ENCODE measurements at regions not wholly inside any gene's neighbourhood (a gene's known extent, or its start where the extent isn't known, plus 50 kb on each side); places are given as distances from the start of the nearest gene placed in this dataset.
A peak's percentile ranks its signal among the peaks of the same experiment; 100 is the strongest.

DNA sequence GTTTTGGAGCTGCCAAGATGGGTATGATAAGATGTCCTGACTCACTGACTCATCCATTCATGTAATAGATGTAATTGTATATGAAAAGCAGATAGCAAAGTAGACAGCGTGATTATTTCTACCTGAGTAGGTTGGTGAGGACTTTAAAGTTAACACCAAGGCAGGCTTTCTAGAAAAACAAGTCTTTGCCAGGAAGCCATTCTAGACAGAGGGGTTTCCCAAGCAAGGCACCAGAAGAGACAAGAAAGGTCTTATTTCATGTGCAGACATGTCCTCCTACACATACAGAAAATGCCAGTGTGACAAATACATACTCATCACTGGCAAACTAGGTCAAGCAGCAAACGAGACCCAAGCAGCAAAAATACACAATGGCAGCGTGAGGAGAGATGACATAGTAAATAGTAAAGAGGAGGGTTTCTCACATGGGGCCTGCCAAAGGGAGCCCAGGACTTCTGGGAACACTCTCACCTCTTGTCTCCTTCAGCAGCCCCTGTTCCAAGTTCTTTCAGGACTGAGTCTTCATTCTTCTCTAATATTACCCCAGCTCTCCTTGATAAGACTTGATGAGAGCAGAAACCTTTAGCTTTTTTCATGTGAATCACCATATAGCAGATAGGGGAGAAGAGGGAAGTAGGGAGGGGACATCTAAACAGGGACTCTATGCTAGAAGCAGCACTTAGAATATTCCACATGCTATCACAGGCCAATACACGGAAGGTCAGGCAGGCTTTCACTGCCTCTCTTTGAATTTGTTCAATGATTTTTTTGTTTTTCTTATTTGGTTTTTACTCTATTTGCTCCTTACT lies 114.6 kb upstream of the ATP1B1 start:
- no peak for FAIRE-seq

DNA sequence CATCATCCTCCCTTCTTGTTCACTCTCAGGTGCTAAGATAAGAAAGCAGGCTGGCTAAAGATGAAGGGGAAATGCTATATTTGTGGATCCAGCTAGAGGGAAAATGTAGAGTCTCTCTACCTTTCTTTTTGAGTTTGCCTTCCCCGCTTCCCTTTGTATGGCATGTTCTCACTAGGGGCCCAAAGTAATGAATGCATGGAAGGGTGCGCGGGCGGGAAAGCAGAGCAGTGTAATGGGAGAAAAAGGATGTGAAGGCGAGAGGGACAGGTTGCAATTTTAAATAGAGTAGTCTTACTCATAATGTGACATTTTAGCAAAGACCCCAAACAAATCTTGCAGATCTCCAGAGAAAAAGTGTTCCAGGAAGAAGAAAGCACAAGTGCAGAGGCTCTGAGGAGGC lies 105.1 kb upstream of the ATP1B1 start:
- FAIRE-seq (no peak), DNase-seq (ENCODE audit: low spot score in 2 of 2) (no peak)

More for the DNA sequence above, 114.6 kb upstream of the ATP1B1 start:
- DNase-seq (ENCODE audit: low spot score in 2 of 2), result no peak

DNA sequence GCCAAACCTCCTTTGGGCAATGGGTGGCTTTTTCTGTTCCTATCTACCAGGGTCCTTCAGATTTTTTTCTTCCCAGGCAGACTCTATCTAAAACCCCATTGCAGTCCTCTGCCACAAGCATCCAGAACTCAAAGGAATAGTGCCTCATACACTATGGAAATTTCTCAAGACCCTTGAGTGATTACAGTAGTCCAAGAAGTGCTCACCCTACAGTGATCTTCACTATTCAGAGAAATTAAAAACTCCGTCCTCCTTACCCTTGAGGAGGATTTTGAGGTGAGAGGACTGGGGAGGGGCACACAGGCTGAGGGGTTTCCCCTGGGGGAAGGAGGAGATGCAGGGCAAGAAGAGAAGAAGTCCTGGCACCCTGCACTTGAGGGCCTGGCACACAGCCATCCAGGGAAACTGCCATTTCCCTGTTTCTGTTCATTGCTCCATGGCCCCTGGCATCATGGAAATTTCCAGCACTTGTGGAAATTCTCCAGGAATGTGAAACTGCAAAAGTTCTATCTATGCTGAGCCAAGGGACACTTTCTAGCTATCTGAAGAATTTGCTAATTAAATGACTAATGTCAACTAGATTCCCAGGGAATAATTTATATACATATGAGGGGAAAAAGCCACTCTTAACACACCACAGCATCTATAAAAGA lies 102.5 kb upstream of the ATP1B1 start:
- FAIRE-seq, result no peak
- no peak for DNase-seq (ENCODE audit: low spot score in 2 of 2)

DNA sequence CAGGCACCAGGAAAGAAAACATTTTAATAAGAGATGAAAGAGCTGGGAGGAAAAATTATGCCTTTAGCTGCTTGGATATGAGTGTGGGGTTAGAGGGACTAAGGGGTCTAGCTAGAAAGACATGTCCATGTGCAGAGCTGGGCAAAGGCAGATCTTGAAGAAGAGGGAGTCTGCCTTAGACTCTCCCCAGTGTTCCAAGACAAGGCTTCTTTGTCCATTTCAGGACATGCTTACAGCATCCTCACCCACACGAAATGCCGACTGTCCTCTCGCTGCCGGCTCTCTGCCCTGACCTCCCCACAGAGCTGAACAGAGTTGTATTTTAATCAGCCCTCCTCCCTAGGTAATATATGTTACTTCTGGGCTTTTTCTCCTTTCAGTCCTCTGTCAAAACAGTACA lies 100.7 kb upstream of the ATP1B1 start:
- DNase-seq (ENCODE audit: low spot score in 2 of 2) (peak in 1 of 2 donors; percentile 11), FAIRE-seq (no peak)

DNA sequence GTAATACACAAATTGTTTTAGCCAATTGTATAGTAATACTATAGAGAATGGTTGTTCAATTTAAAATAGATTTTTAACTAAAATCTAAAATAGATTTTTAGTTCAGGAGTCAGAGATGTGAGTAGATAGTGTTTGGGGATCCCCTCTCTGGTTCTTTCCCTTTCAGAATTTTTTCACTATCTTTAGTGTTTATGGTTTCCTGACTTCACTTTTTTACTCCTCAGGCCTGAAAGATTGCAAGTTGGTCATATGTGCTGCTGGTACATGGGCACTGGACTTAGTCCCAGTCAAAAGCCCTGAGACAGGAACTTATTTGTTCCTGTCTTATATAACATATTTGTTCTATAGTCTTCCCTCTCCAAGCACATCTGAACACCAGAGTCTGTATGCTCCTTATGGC lies 96.8 kb upstream of the ATP1B1 start:
- FAIRE-seq, result no peak
- no peak for DNase-seq (ENCODE audit: low spot score in 2 of 2)

DNA sequence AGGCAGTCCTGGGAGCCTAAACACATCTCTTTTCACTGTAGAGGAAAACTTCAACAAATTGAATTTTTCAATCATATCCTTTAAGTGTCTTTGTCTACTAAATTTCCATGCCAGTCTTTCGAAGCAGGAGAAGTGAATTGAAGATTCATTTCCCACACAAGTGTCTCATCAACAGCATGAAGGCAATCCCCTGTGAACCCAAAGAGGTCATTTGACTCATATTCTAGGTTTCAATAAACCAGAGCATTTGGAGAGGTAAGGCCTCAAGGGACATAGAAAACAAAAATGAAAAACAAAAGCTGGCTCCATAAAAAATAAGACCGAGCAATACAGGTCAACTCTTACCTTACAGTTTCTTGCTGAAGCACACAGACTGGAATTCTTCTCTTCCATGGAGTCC lies 94.1 kb upstream of the ATP1B1 start:
- DNase-seq (ENCODE audit: low spot score in 2 of 2) (no peak), FAIRE-seq (no peak)

DNA sequence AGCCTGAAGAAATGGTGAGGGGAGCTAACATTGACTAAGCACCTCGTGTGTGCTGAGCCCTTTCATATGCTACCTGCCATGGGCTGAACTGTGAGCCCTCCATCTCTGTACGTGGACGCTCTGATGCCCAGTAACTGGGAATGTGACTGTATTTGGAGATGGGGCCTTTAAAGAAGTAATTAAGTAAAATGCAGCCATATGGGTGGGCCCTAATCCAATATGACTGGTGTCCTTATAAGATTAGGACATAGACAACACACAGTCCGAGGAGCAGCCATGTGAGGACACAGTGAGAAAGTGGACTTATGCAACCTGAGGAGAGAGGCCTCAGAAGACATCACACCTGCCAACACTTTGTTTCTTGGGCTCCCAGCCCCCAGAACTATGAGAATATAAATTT lies 92.7 kb upstream of the ATP1B1 start:
- FAIRE-seq (no peak), DNase-seq (ENCODE audit: low spot score in 2 of 2) (no peak)

DNA sequence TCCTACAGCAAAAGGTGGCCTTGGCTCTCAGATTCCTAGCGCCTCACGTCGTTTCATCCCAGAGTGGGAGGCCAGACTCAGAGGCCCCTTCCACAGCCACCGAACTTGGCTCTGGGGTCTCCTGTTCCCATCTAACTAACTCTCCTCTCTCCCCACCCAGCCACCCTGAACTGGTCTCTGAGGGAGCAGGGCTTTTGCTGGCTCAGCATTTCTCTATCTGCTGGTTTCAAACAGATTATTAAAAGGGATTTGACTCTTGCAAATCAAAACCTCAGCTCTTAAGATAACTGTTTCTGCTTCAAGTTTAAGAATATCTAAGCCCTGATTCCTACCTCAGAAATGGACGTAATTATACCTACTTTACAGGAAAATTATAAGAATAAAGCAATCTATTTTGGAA lies 91.0 kb upstream of the ATP1B1 start:
- FAIRE-seq, result no peak
- DNase-seq (ENCODE audit: low spot score in 2 of 2), result no peak

DNA sequence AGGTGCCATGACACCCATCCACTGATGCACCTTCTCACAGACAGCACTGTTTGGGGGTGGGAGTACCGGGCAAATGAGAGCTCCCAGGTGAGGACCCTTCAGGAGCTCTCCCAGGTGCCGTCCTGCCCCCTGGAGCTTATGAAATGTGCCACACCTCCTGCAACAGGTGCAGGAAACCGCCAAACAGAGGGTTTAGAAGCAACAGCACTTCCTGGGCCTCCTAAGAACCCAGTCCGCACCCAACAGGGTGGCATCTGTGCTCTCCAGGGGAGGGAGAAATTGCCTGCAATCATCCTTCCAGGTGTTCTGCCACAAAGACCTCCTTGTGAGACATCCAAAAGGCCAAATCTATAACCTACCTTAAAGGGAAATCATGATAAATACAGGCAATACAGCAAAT lies 87.7 kb upstream of the ATP1B1 start:
- FAIRE-seq (no peak), DNase-seq (ENCODE audit: low spot score in 2 of 2) (no peak)

DNA sequence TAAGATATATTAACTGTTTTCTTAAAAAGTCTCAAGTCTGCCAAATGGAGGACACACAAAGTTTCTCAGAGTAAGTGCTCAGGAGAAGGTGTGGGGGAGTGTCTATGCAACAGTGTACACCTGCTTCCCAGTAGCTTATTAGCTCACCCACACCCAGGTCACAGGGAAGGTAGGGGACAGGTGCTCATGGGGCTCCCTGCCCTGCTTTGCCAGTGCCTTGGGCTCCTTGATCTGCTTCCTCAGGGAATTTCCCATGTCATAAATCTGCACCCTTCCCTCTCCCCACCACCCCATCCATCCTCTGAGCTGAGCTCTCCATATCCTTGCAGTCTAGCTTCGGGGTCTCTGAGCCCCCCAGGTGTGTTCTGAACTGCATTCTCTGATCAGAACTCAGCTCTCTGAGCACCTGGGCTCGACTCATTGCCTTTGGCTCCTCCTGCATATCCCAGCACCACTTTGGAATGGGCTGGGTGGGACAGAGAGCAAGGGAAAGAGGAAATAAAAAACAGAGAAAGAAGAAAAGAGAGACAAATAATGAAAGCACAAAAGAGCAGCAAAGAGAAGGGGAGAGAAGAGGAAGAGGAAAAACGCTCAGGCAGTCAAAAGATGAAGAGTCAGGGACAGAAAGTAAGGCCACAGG lies 87.0 kb upstream of the ATP1B1 start:
- FAIRE-seq, result no peak

DNA sequence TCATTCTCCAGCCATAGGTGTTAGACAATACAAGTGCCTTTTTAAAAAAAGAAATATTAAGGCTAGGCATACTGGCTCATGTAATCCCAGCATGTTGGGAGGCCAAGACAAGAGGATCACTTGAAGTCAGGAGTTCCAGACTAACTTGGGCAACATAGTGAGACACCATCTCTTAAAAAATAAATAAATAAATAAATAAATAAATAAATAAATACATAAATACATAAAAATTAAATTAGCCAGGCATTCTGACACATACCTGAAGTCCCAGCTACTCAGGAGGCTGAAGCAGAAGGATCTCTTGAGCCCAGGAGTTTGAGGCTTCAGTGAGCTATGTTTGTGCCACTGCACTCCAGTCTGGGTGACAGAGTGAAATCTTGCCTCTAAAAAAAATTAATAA lies 85.8 kb upstream of the ATP1B1 start:
- DNase-seq (ENCODE audit: low spot score in 2 of 2) (no peak), FAIRE-seq (no peak)

More for the DNA sequence above, 87.0 kb upstream of the ATP1B1 start:
- DNase-seq (ENCODE audit: low spot score in 2 of 2), result no peak

DNA sequence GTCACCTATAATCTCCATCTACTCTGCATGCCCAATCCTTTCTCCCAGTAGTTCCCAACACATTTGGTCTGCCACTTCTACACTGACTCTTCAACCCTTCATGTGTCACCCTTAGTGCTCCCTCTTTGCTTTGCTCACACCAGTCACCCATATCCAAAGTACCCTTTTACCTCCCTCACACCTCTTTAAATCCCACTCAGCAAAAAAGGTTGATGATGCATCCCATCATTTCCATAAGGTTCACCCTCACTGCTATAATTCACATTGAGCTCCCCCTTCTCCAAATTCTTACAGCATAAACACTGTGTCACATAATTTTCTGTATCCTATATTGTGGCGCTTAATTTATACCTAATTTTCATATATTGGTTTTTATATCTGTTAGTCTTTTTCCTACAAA lies 83.8 kb upstream of the ATP1B1 start:
- no peak for FAIRE-seq
- no peak for DNase-seq (ENCODE audit: low spot score in 2 of 2)

DNA sequence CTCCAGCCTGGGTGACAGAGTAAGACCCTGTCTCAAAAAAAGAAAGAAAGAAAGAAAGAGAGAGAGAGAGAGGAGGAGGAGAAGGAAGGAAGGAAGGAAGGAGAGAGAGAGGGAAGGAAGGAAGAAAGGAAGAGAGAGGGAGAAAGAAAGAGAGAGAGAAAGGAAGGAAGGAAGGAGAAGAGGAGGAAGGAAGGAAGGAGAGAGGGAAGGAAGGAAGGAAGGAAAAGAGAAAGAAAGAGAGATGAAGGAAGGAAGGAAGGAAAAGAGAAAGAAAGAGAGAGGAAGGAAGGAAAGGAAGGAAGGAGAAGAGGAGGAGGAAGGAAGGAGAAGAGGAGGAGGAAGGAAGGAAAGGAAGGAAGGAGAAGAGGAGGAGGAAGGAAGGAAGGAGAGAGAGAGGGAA lies 82.2 kb upstream of the ATP1B1 start:
- FAIRE-seq (no peak), DNase-seq (ENCODE audit: low spot score in 2 of 2) (no peak)

DNA sequence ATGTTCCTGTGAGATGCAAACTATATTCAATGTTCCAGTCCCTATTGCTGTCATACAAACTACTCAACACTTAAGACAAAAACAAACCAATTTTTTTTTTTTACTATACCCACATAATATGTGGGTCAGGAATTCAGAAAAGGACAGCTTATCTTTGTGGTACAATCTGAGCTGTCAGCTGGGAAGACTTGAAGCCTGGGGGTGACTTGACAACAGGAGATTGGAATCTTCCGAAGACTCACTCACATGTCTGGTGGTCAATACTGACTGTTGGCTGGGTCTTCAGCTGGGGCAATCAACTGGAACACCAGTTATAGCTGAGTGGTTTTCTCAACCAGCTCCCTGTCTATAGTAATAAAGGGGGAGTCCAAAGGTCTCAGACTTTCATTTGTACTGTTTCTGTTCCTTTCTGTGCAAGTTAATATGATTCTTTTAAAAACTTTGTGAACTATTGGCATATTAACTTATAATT lies 81.7 kb upstream of the ATP1B1 start:
- DNase-seq (ENCODE audit: low spot score in 2 of 2) (no peak), FAIRE-seq (no peak)

DNA sequence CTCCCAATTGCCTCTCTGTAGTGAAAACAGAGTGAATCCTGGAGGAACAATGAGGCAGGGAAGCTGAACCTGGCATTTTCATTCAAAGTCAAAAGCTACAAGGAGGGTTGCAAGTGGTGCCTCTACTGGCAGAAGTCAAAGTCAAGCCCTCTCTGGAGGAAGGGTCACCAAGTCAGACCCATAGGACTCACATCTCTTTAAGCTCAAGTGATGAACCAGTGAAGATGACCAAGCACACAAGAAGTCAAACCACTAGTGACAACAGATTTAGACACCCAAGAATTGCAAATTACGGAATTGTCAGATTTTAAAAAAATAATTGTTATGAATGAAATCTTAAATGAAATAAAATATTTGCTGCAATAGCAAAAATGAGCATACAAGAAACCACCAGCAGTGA lies 81.1 kb upstream of the ATP1B1 start:
- DNase-seq (ENCODE audit: low spot score in 2 of 2), result no peak
- FAIRE-seq, result no peak

DNA sequence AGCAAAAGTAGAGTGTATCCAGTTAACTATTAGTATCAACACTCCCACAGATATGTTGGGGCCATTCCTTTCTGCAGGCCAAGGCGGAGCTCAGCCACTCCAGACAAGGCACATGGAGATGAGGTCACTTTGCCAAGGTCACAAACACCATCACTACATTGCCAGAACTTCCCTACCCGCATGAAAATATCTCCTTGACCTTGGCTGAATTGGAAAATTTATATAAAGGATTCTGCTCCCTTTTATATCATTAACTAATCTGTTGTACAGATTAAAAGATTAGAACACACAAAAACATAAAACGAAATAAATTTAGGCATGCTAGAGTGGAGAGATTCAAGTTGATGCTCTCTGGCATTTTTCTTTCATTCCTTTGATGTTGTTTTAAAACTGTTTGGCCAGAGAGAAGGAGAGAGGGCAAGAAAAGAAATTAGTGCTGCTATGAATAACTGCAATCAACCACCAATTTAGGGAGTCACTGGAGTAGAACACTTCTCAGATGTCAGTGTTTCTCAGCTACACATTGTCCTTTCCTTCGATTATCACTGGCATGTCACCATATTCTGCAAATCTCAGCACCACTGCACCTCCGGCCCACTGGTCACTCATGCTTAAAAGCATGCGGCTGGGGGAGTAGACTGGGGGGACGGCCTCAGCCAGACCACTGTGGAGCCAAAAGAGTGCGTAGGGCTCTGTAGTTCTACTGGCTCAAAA lies 78.7 kb upstream of the ATP1B1 start:
- FAIRE-seq (no peak), DNase-seq (ENCODE audit: low spot score in 2 of 2) (no peak)

DNA sequence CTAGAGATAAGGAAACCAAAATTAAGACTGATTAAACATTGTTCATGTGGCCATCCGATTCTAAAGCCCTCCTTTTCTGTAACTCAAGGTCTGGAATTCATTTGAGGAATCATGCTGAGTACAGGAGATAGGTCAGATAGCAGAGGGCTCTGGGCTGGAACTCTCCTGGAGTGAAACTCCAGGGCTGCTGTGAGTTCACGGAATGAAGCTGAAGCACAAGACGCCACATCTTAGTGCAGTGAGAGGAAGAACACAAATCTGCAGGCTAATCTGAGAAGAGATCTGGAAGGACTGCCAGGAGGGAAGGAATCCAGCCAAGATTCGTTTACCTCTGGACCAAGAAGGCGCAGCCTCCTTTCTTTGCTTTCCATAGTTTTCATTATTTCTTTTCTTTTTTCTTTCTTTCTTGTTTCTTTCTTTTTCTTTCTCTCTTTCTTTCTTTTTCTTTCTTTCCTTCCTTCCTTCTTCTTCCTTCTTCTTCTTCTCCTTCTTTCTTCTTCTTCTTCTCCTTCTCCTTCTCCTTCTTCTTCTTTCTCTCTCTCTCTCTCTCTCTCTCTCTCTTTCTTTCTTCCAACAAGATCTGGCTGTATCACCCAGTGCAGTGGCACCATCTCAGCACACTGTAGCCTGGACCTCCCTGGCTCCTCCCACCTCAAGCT lies 74.8 kb upstream of the ATP1B1 start:
- FAIRE-seq, result no peak
- DNase-seq (ENCODE audit: low spot score in 2 of 2), result no peak

DNA sequence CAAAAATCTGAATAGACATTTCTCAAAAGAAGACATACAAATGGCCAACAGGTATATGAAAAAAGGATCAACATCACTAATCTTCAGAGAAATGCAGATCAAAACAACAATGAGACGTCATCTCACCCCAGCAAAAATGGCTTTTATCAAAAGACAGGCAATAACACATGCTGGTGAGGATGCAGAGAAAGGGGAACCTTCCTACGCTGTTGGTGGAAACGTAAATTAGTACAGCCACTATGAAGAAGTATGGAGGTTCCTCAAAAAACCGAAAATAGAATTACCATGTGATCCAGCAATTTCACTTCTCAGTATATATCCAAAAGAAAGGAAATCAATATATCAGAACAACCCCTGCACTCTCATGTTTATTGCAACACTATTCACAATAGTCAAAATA lies 65.1 kb upstream of the ATP1B1 start:
- FAIRE-seq (no peak), DNase-seq (ENCODE audit: low spot score in 2 of 2) (no peak)

DNA sequence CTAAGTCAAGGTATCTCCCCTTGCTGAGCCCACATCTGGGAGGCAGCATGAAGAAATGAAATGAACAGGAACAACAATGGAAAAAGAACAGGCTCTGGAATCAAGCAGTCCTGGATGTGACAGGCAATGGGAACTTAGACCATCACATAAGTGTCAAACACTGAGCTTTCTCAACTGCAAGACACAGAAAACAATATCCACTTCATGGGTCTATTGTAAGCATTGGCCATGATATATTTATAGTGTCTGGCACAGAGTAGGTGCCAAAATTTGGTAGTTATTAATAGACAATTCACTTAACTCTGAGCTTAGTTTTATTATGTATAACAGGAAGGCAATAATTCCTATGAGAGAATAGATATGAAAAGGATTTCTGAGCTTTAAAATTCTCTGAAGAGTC lies 64.1 kb upstream of the ATP1B1 start:
- DNase-seq (ENCODE audit: low spot score in 2 of 2), result no peak
- no peak for FAIRE-seq

DNA sequence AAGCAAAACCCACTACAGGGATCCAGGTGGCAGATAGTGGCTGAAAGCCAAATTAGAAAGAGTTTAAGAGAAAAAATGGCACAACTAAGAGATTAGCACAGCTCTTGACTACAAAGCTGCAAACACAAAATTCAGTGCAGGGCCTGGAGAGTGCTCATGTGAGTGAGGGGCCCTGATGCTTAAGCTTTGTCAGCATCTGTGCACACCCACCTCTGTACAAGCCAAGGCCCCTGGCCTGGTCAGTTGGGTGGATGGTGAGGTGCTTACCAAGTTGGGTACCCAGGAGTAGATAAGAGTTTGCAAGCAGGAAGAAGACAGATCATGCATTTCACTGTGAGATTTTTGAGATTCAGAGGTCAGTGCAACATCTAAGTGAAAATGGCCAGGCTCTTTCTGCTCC lies 62.7 kb upstream of the ATP1B1 start:
- no peak for DNase-seq (ENCODE audit: low spot score in 2 of 2)
- FAIRE-seq, result no peak

DNA sequence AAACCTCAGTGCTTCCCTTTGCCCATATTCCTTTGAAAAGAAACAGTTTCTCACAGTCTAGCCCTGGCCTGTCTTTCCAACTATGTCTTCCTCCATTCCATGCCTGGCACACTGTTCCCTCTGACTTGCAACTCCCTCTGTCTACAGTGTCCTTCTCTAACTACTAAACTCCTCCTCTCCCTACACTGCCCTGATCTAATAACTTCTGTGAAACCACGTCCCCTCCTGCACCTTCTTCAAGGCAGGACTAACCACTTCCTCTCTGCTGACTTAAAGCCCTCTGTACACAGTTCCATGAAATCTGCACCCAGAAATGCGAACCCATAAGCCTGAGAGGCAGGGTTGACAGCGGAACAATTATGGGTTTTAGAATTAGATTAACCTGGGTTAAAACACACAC lies 62.2 kb upstream of the ATP1B1 start:
- DNase-seq (ENCODE audit: low spot score in 2 of 2) (no peak), FAIRE-seq (no peak)
